SU-DHL-6 (cell line): ENCODE measurements at regions not wholly inside any gene's neighbourhood (a gene's known extent, or its start where the extent isn't known, plus 50 kb on each side); places are given as distances from the start of the nearest gene placed in this dataset.

ENCODE experiments used
- CTCF ChIP-seq: fragments of 200-600 bp; sonication (generic); IDR thresholded peaks from one replicate; pipeline ENCODE4 v1.5.1; 2017; ENCODE audit warnings: antibody characterized with exemption, mild to moderate bottlenecking, low read length, moderate library complexity; ENCODE audit not compliant: insufficient read depth, poor library complexity, severe bottlenecking
- EZH2phosphoT487 ChIP-seq: fragments of 200-600 bp; sonication (generic), shearing (Covaris generic); conservative IDR thresholded peaks from 2 replicates; pipeline ENCODE4 v1.6.1; 2018; ENCODE audit warnings: mild to moderate bottlenecking, antibody characterized with exemption, low read length, moderate library complexity, mixed read lengths

GRCh38 chr2:145649061-145649460 lies 1129.1 kb upstream of the ZEB2 start:
- no peak for TF ChIP-seq CTCF
- no peak for TF ChIP-seq EZH2phosphoT487
